Peyer's patch (tissue), 4 donors: ENCODE measurements at regions not wholly inside any gene's neighbourhood (a gene's known extent, or its start where the extent isn't known, plus 50 kb on each side); places are given as distances from the start of the nearest gene placed in this dataset.

Experiments used
- DNase-seq, 3 donors: peaks; one replicate each; pipeline ENCODE4 v3.0.0-alpha.2; 2017 to 2019
- H3K27ac ChIP-seq, 4 donors: fragments of 200-600 bp; sonication (generic); one replicate each; pipeline ENCODE4 v1.5.1; 2016 to 2019
- H3K27me3 ChIP-seq, 2 donors: fragments of 200-600 bp; sonication (generic); one replicate each; pipeline ENCODE4 v1.5.1; 2019
- H3K36me3 ChIP-seq, 3 donors: fragments of 200-600 bp; sonication (generic); one replicate each; pipeline ENCODE4 v1.5.1; 2016 to 2019
- H3K4me1 ChIP-seq, 4 donors: fragments of 200-600 bp; sonication (generic); one replicate each; pipeline ENCODE4 v1.5.1; 2016 to 2019
- H3K4me3 ChIP-seq, 4 donors: fragments of 200-600 bp; sonication (generic); 1 replicate in 3 of 4; 2 replicates in 1 of 4; pipeline ENCODE4 v1.5.1; 2016 to 2019; ENCODE audit warnings: mild to moderate bottlenecking in 1 of 4
- H3K9me3 ChIP-seq, 4 donors: fragments of 200-600 bp; sonication (generic); one replicate each; pipeline ENCODE4 v1.5.1; 2016 to 2019; ENCODE audit warnings: mild to moderate bottlenecking in 1 of 4
- POLR2A ChIP-seq, 2 donors: fragments of 450-650 bp; IDR thresholded peaks; one replicate each; pipeline ENCODE4 v1.5.1; 2017; ENCODE audit warnings: antibody characterized with exemption in 2 of 2, mild to moderate bottlenecking in 2 of 2, moderate library complexity in 2 of 2
- TF ChIP-seq, protein P1 (sequence below), 6 experiments: fragments of 450-650 bp in 4 of 6; fragments of 200-600 bp in 2 of 6; sonication (generic) in 1 of 6; IDR thresholded peaks; one replicate each; pipeline ENCODE4 v1.5.1; 2017 to 2019; ENCODE audit warnings: antibody characterized with exemption in 6 of 6, mild to moderate bottlenecking in 3 of 6, moderate library complexity in 1 of 6

DNA sequence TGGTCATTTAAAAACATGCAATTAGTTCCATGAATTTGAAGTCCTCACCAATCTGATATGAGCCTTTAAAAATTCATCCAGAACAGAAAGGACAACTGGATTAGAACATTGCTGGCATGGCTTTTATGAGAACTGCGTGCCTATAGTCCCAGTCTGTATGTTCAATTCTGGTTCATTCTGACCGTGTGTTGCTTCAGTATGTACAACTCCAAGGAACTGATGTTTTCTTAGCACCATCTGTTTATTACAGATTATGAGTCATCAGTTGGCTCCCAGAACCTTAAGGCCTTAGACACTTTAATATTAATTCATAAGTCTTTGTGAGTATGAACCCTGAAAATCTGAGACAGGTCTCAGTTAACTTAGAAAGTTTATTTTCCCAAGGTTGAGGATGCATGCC lies 115.0 kb downstream of the CEP44 start:
- H3K4me3 ChIP-seq: no peak overlapping the region
- no peak for TF ChIP-seq POLR2A (IDR thresholded peaks at IDR 0.05)
- TF ChIP-seq, protein P1, sequence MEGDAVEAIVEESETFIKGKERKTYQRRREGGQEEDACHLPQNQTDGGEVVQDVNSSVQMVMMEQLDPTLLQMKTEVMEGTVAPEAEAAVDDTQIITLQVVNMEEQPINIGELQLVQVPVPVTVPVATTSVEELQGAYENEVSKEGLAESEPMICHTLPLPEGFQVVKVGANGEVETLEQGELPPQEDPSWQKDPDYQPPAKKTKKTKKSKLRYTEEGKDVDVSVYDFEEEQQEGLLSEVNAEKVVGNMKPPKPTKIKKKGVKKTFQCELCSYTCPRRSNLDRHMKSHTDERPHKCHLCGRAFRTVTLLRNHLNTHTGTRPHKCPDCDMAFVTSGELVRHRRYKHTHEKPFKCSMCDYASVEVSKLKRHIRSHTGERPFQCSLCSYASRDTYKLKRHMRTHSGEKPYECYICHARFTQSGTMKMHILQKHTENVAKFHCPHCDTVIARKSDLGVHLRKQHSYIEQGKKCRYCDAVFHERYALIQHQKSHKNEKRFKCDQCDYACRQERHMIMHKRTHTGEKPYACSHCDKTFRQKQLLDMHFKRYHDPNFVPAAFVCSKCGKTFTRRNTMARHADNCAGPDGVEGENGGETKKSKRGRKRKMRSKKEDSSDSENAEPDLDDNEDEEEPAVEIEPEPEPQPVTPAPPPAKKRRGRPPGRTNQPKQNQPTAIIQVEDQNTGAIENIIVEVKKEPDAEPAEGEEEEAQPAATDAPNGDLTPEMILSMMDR (IDR thresholded peaks at IDR 0.05): no peak
- H3K36me3 ChIP-seq: no peaks in the 10 kb centered on the region
- H3K27ac ChIP-seq: no peak overlapping the region
- H3K4me1 ChIP-seq: peaks cover 0 to 8% (median 0%) of the 10 kb centered on the region in 4 donors
- DNase-seq: no peak
- H3K27me3 ChIP-seq: no peaks in the 10 kb centered on the region
- no peaks in the 10 kb centered on the region for H3K9me3 ChIP-seq

DNA sequence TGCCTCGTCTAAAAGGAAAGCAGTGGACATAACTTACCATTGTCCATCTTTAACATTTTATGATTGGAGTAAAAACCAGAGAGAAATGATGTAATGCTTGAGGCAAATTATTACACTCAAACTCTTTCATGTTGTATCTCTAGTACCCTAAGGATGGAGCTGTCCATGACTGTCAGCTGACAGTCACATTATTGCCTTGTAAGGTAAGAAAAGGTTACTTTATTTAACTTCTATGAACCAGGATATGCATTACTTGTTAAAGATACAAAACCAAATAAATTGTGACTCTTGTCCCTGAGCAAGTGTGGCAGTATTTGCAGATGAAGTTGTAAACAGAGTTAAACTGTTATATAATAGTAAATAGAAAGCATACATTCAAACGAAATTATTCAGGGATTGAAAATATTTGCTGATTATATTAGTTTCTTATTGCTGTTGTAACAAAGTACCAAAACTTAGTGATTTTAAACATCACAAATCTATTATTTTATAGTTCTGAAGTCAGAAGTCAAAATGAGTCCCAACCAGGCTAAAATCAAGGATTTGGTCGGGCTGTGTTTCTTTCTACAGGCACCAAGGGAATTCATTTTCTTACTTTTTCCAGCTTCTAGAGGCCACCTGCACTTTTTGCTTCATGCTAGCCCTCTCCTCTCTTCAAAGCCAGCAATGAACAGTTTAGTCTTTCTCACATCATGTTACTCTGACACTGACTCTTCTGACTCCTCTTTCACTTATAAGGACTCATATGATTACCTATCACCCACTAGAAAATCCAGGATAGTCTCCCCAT lies 113.8 kb downstream of the CEP44 start:
- H3K9me3 ChIP-seq: no peaks in the 10 kb centered on the region
- H3K4me1 ChIP-seq: peaks cover 0 to 4% (median 0%) of the 10 kb centered on the region in 4 donors
- TF ChIP-seq, protein P1 (IDR thresholded peaks at IDR 0.05): no peak
- H3K27me3 ChIP-seq: no peaks in the 10 kb centered on the region
- no peak overlapping the region for H3K27ac ChIP-seq
- no peak for DNase-seq
- H3K4me3 ChIP-seq: no peak overlapping the region
- no peaks in the 10 kb centered on the region for H3K36me3 ChIP-seq

DNA sequence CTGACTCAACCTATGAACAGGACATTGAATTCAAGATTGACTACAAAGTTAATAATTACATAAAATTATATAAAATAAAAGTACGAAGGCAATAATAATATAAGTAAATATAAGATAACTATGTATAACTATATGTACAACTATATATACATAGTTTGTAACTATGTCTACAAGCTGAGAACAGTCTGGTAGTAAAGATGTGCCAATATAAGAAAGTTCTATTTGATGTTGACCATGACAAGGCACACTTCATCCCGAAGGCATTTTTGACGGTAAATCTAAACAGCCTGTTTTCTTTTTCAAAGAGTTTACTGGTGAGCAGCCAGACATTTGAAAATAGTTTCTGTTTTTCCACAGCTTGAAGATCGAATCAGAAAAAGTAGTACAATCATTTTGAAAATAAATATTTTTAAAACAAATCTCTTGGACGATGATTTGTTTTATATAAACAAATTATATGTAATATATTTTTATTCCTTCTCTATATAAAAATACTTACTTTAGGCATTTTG lies 112.9 kb downstream of the CEP44 start:
- no peaks in the 10 kb centered on the region for H3K9me3 ChIP-seq
- no peak overlapping the region for H3K4me3 ChIP-seq
- no peak for TF ChIP-seq POLR2A (IDR thresholded peaks at IDR 0.05)
- TF ChIP-seq, protein P1 (IDR thresholded peaks at IDR 0.05): no peak
- no peak for DNase-seq
- no peaks in the 10 kb centered on the region for H3K36me3 ChIP-seq
- H3K27ac ChIP-seq: no peak overlapping the region
- H3K27me3 ChIP-seq: no peaks in the 10 kb centered on the region
- H3K4me1 ChIP-seq: peaks cover 0 to 4% (median 0%) of the 10 kb centered on the region in 4 donors

DNA sequence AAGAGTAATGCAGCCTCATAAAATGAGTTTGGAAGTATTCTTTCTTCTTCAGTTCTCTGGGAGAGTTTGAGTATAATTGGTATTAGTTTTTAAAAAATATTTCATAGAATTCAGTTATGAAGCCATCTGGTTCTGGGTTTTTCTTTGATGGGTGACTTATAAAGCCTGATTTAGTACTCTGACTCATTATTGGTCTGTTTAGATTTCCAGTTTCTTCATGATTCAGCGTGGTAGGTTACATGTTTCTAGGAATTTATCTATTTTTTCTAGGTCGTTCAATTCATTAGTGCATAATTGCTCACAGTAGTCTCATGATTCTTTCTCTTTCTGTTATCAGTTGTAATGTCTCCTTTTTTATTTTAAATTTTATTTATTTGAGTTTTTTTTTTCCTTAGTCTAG lies 111.2 kb downstream of the CEP44 start:
- no peak for DNase-seq
- Histone ChIP-seq H3K27ac (no peak overlapping the region), H3K9me3 (no peaks in the 10 kb centered on the region), H3K4me3 (no peak overlapping the region), H3K27me3 (no peaks in the 10 kb centered on the region), H3K36me3 (no peaks in the 10 kb centered on the region), H3K4me1 (peaks cover 0 to 2% (median 0%) of the 10 kb centered on the region in 4 donors)
- TF ChIP-seq POLR2A (IDR thresholded peaks at IDR 0.05): no peak
- TF ChIP-seq, protein P1 (IDR thresholded peaks at IDR 0.05): no peak

DNA sequence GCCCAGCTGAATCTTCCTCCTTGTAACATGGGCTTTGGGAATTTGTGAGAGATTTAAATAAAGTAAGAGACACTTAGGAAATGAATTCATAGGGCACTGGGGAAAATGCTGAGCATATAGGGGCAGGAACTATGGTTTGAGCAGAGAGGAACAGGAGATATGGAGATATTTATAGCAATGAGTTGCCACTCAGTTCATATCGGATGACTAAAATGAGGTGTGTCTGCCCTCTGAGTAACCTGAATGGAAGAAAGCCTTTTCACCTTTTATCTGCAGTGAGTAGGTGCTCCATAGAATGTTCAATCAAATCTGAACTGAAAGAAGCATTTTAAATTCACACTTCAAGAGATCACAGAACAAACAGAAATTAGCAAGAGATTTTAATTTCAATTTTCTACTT lies 105.7 kb downstream of the CEP44 start:
- no peak for DNase-seq
- TF ChIP-seq, protein P1 (IDR thresholded peaks at IDR 0.05): no peak
- TF ChIP-seq POLR2A (IDR thresholded peaks at IDR 0.05): no peak
- H3K4me3 ChIP-seq: no peak overlapping the region
- no peaks in the 10 kb centered on the region for H3K27me3 ChIP-seq
- no peaks in the 10 kb centered on the region for H3K4me1 ChIP-seq
- H3K36me3 ChIP-seq: no peaks in the 10 kb centered on the region
- no peaks in the 10 kb centered on the region for H3K9me3 ChIP-seq
- H3K27ac ChIP-seq: no peak overlapping the region
